ENCODE measurements at regions not wholly inside any gene's neighbourhood (a gene's known extent, or its start where the extent isn't known, plus 50 kb on each side); places are given as distances from the start of the nearest gene placed in this dataset.

- no TSS peak for BruUV-seq (replicated peaks)
- Mint-ChIP-seq H3K27ac (ENCODE audit: low read depth, unreplicated experiment) (no peak overlapping the region), H3K9me3 (ENCODE audit: unreplicated experiment) (no peaks in the 10 kb centered on the region), H3K4me3 (ENCODE audit: unreplicated experiment) (no peak overlapping the region), H3K27me3 (ENCODE audit: insufficient read depth, unreplicated experiment) (no peaks in the 10 kb centered on the region), H3K4me1 (ENCODE audit: insufficient read depth, unreplicated experiment) (no peaks in the 10 kb centered on the region), H3K36me3 (ENCODE audit: insufficient read depth, unreplicated experiment) (no peaks in the 10 kb centered on the region)
- CTCF ChIA-PET = no interaction called here
- DNase-seq (ENCODE audit: unreplicated experiment) = no peak
- intact Hi-C loops (cut with micrococcal nuclease) = no loop called here
- POLR2A ChIA-PET = no interaction called here
- no peak for TF ChIP-seq CTCF (IDR thresholded peaks at IDR 0.05; ENCODE audit: unreplicated experiment)
Measured at GRCh38 chr2:57440437-57440836, 606.2 kb upstream of the VRK2 start.

- H3K27me3 Mint-ChIP-seq (ENCODE audit: insufficient read depth, unreplicated experiment) = no peaks in the 10 kb centered on the region
- H3K36me3 Mint-ChIP-seq (ENCODE audit: insufficient read depth, unreplicated experiment) = no peaks in the 10 kb centered on the region
- H3K27ac Mint-ChIP-seq (ENCODE audit: low read depth, unreplicated experiment) = no peak overlapping the region
- H3K4me1 Mint-ChIP-seq (ENCODE audit: insufficient read depth, unreplicated experiment) = no peaks in the 10 kb centered on the region
- BruUV-seq (replicated peaks) = no TSS peak
- intact Hi-C loops (cut with micrococcal nuclease) = no loop called here
- no peaks in the 10 kb centered on the region for H3K9me3 Mint-ChIP-seq (ENCODE audit: unreplicated experiment)
- no peak overlapping the region for H3K4me3 Mint-ChIP-seq (ENCODE audit: unreplicated experiment)
- CTCF ChIA-PET = interaction anchor here (0.6 kb wide), 1 partner anchor 31 kb away, joined by 4 read pairs; no protein-coding TSS in a partner anchor
- POLR2A ChIA-PET = no interaction called here
- TF ChIP-seq CTCF (IDR thresholded peaks at IDR 0.05; ENCODE audit: unreplicated experiment) = no peak
- DNase-seq (ENCODE audit: unreplicated experiment) = no peak
Measured at GRCh38 chr2:57443086-57443485, 603.5 kb upstream of the VRK2 start.

GRCh38 chr2:57443973-57444521 is 602.6 kb upstream of the VRK2 start:
- H3K4me1 Mint-ChIP-seq (ENCODE audit: insufficient read depth, unreplicated experiment) = no peaks in the 10 kb centered on the region
- H3K27me3 Mint-ChIP-seq (ENCODE audit: insufficient read depth, unreplicated experiment) = no peaks in the 10 kb centered on the region
- no peak overlapping the region for H3K4me3 Mint-ChIP-seq (ENCODE audit: unreplicated experiment)
- CTCF ChIA-PET = no interaction called here
- H3K9me3 Mint-ChIP-seq (ENCODE audit: unreplicated experiment) = no peaks in the 10 kb centered on the region
- intact Hi-C loops (cut with micrococcal nuclease) = no loop called here
- TF ChIP-seq CTCF (IDR thresholded peaks at IDR 0.05; ENCODE audit: unreplicated experiment) = no peak
- H3K27ac Mint-ChIP-seq (ENCODE audit: low read depth, unreplicated experiment) = no peak overlapping the region
- no peaks in the 10 kb centered on the region for H3K36me3 Mint-ChIP-seq (ENCODE audit: insufficient read depth, unreplicated experiment)
- POLR2A ChIA-PET = no interaction called here
- peak; percentile 27 for DNase-seq (ENCODE audit: unreplicated experiment)
- BruUV-seq (replicated peaks) = no TSS peak

GRCh38 chr2:57444752-57445430 is 601.7 kb upstream of the VRK2 start:
- intact Hi-C loops (cut with micrococcal nuclease) = no loop called here
- TF ChIP-seq CTCF (IDR thresholded peaks at IDR 0.05; ENCODE audit: unreplicated experiment) = no peak
- H3K36me3 Mint-ChIP-seq (ENCODE audit: insufficient read depth, unreplicated experiment) = no peaks in the 10 kb centered on the region
- no peaks in the 10 kb centered on the region for H3K4me1 Mint-ChIP-seq (ENCODE audit: insufficient read depth, unreplicated experiment)
- ChIA-PET POLR2A (no interaction called here), CTCF (no interaction called here)
- H3K27ac Mint-ChIP-seq (ENCODE audit: low read depth, unreplicated experiment) = no peak overlapping the region
- DNase-seq (ENCODE audit: unreplicated experiment) = peak; percentile 16
- no peak overlapping the region for H3K4me3 Mint-ChIP-seq (ENCODE audit: unreplicated experiment)
- H3K9me3 Mint-ChIP-seq (ENCODE audit: unreplicated experiment) = no peaks in the 10 kb centered on the region
- no TSS peak for BruUV-seq (replicated peaks)
- no peaks in the 10 kb centered on the region for H3K27me3 Mint-ChIP-seq (ENCODE audit: insufficient read depth, unreplicated experiment)
